Superior temporal gyrus (tissue), 1 donor: ENCODE measurements at regions not wholly inside any gene's neighbourhood (a gene's known extent, or its start where the extent isn't known, plus 50 kb on each side); places are given as distances from the start of the nearest gene placed in this dataset.
"Not testable (repeated sequence)": the region's sequence is repeated elsewhere in the genome, so short reads cannot be mapped to it uniquely, and the experiment has no call there.

ENCODE experiments used
- DNase-seq: peaks from one replicate; pipeline ENCODE4 v3.0.0-alpha.2; 2016; ENCODE audit errors: extremely low spot score

- no peak for DNase-seq
Observed at GRCh38 chr6:15904651-15905376, 224.1 kb upstream of the MYLIP start.

- no peak for DNase-seq
Observed at GRCh38 chr6:15901141-15902115, 227.5 kb upstream of the MYLIP start.

- no peak for DNase-seq
Observed at GRCh38 chr6:15898693-15899092, 230.2 kb upstream of the MYLIP start.

GRCh38 chr6:15897063-15897876 is 231.6 kb upstream of the MYLIP start:
- DNase-seq = no peak

GRCh38 chr6:15894973-15895725 is 232.3 kb upstream of the DTNBP1 start:
- no peak for DNase-seq

GRCh38 chr6:15893556-15894253 is 230.9 kb upstream of the DTNBP1 start:
- DNase-seq = no peak

- DNase-seq = no peak
Observed at GRCh38 chr6:15892369-15892768, 229.5 kb upstream of the DTNBP1 start.

- DNase-seq = no peak
Observed at GRCh38 chr6:15888798-15889772, 226.3 kb upstream of the DTNBP1 start.

GRCh38 chr6:15887491-15888461 is 224.9 kb upstream of the DTNBP1 start:
- DNase-seq = no peak

- no peak for DNase-seq
Observed at GRCh38 chr6:15885624-15886023, 222.8 kb upstream of the DTNBP1 start.

GRCh38 chr6:15883593-15883992 is 220.8 kb upstream of the DTNBP1 start:
- not testable (repeated sequence) for DNase-seq

GRCh38 chr6:15882915-15883314 is 220.1 kb upstream of the DTNBP1 start:
- no peak for DNase-seq

GRCh38 chr6:15882345-15882744 is 219.5 kb upstream of the DTNBP1 start:
- no peak for DNase-seq

- no peak for DNase-seq
Observed at GRCh38 chr6:15881150-15881549, 218.3 kb upstream of the DTNBP1 start.

- no peak for DNase-seq
Observed at GRCh38 chr6:15880262-15880973, 217.6 kb upstream of the DTNBP1 start.

- DNase-seq = no peak
Observed at GRCh38 chr6:15879371-15880261, 216.8 kb upstream of the DTNBP1 start.

- no peak for DNase-seq
Observed at GRCh38 chr6:15877231-15877630, 214.4 kb upstream of the DTNBP1 start.
